CD4-positive, alpha-beta T cell (primary cell): ENCODE measurements at regions not wholly inside any gene's neighbourhood (a gene's known extent, or its start where the extent isn't known, plus 50 kb on each side); places are given as distances from the start of the nearest gene placed in this dataset.

Experiments used
- ATAC-seq: fragments of 200-7000 bp; cut with Tn5 transposase; one replicate; pipeline ENCODE4 v1.10.0; 2022; ENCODE audit warnings: mild to moderate bottlenecking; ENCODE audit not compliant: poor library complexity
- CTCF ChIA-PET: fragments of 350-600 bp; sonication (Branson Sonifier 250); formaldehyde crosslinking; loops from one replicate; lab custom pipeline; 2021; ENCODE audit warnings: antibody characterized with exemption, inconsistent platforms; lab: Charles Lee
- POLR2A ChIA-PET: fragments of 350-600 bp; sonication (Branson Sonifier 250); formaldehyde crosslinking; loops from one replicate; lab custom pipeline; 2021; ENCODE audit warnings: antibody characterized with exemption, inconsistent platforms; lab: Charles Lee
- DNase-seq, 14 experiments: peaks; one replicate each; pipeline ENCODE4 v3.0.0-alpha.2; 2013 to 2020; ENCODE audit warnings: mixed read lengths in 2 of 14
- H3K27ac ChIP-seq, 2 donors: one replicate each; pipeline versions ENCODE4 v1.5.1 to v1.7.0; 2013; ENCODE audit warnings: low read length in 2 of 2, low read depth in 1 of 2, mild to moderate bottlenecking in 1 of 2
- H3K27me3 ChIP-seq, 2 experiments: 1 replicate in 1 of 2; 2 replicates in 1 of 2; pipeline versions ENCODE4 v1.6.1 to v1.7.0; 2013; ENCODE audit warnings: low read length in 2 of 2, control low read depth in 1 of 2, mild to moderate bottlenecking in 1 of 2, moderate library complexity in 1 of 2; ENCODE audit not compliant: insufficient read depth in 2 of 2, control insufficient read depth in 1 of 2
- H3K36me3 ChIP-seq: one replicate; pipeline ENCODE4 v1.6.1; 2013; ENCODE audit warnings: low read length, control low read depth; ENCODE audit not compliant: insufficient read depth
- H3K4me1 ChIP-seq: one replicate; pipeline ENCODE4 v1.6.1; 2013; ENCODE audit warnings: low read length, control low read depth; ENCODE audit not compliant: insufficient read depth
- H3K4me3 ChIP-seq: one replicate; pipeline ENCODE4 v1.5.1; 2013; ENCODE audit warnings: mild to moderate bottlenecking, low read length, moderate library complexity
- H3K9me3 ChIP-seq, 2 experiments: 1 replicate in 1 of 2; 2 replicates in 1 of 2; pipeline versions ENCODE4 v1.6.1 to v1.7.0; 2013; ENCODE audit warnings: low read length in 2 of 2, mild to moderate bottlenecking in 2 of 2, control low read depth in 1 of 2, moderate library complexity in 1 of 2; ENCODE audit not compliant: control insufficient read depth in 1 of 2, insufficient read depth in 1 of 2
- H3K27ac Mint-ChIP-seq: one replicate; pipeline ENCODE4 v1.8.0; 2020; ENCODE audit warnings: mixed read lengths
- H3K27me3 Mint-ChIP-seq: one replicate; pipeline ENCODE4 v1.8.0; 2021; ENCODE audit warnings: mixed read lengths
- H3K36me3 Mint-ChIP-seq: one replicate; pipeline ENCODE4 v1.8.0; 2021; ENCODE audit warnings: low read depth, mixed read lengths
- H3K4me1 Mint-ChIP-seq: one replicate; pipeline ENCODE4 v1.8.0; 2021; ENCODE audit warnings: low read depth, mixed read lengths
- H3K4me3 Mint-ChIP-seq: one replicate; pipeline ENCODE4 v1.8.0; 2020; ENCODE audit warnings: mild to moderate bottlenecking, mixed read lengths
- H3K9me3 Mint-ChIP-seq: one replicate; pipeline ENCODE4 v1.8.0; 2020; ENCODE audit warnings: mixed read lengths
- intact Hi-C, 2 experiments: fragments of 100-400 bp; cut with DNase I in 1 of 2; cut with micrococcal nuclease in 1 of 2; formaldehyde crosslinking; loops; one replicate each; pipeline versions ENCODE4 v1.15.1 to v1.9.0; 2023 to 2025; cut with DNase I, micrococcal nuclease
- TF ChIP-seq, protein P1 (sequence below): fragments of 200-600 bp; IDR thresholded peaks from one replicate; pipeline ENCODE4 v1.8.0; 2022; ENCODE audit warnings: antibody characterized with exemption, mild to moderate bottlenecking

DNA sequence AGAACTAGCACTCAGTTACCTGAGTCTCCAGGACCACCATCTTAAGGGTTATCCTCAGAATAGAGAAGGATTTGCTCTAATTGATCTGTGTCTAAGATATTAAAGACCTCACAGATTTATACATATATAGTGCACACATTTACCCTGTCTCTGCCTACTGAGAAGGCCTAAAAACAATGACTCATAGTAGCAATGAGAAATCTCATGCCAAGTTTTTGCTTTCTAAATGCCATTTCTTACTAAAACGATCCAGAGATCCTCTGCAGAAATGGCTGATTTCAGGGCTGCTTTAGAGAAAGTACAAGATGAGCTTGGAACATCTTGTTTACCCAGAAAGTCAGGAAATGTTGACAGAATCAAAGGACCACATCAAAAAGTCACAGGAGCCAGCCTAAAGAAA, 79.1 kb upstream of the INPP4B start:
- no peaks in the 10 kb centered on the region for H3K36me3 Mint-ChIP-seq
- intact Hi-C loops = no loop called here
- ATAC-seq (no peak), DNase-seq (no peak)
- H3K4me1 ChIP-seq = no peaks in the 10 kb centered on the region
- no peak overlapping the region for H3K27ac ChIP-seq
- no peak overlapping the region for H3K4me3 Mint-ChIP-seq
- no peaks in the 10 kb centered on the region for H3K9me3 Mint-ChIP-seq
- TF ChIP-seq, protein P1, sequence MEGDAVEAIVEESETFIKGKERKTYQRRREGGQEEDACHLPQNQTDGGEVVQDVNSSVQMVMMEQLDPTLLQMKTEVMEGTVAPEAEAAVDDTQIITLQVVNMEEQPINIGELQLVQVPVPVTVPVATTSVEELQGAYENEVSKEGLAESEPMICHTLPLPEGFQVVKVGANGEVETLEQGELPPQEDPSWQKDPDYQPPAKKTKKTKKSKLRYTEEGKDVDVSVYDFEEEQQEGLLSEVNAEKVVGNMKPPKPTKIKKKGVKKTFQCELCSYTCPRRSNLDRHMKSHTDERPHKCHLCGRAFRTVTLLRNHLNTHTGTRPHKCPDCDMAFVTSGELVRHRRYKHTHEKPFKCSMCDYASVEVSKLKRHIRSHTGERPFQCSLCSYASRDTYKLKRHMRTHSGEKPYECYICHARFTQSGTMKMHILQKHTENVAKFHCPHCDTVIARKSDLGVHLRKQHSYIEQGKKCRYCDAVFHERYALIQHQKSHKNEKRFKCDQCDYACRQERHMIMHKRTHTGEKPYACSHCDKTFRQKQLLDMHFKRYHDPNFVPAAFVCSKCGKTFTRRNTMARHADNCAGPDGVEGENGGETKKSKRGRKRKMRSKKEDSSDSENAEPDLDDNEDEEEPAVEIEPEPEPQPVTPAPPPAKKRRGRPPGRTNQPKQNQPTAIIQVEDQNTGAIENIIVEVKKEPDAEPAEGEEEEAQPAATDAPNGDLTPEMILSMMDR = no peak
- H3K27me3 ChIP-seq = peaks cover 0 to 5% of the 10 kb centered on the region in 2 experiments
- no peaks in the 10 kb centered on the region for H3K27me3 Mint-ChIP-seq
- H3K36me3 ChIP-seq = no peaks in the 10 kb centered on the region
- POLR2A ChIA-PET = no interaction called here
- H3K4me3 ChIP-seq = no peak overlapping the region
- CTCF ChIA-PET = no interaction called here
- H3K27ac Mint-ChIP-seq = no peak overlapping the region
- no peaks in the 10 kb centered on the region for H3K4me1 Mint-ChIP-seq
- no peaks in the 10 kb centered on the region for H3K9me3 ChIP-seq

DNA sequence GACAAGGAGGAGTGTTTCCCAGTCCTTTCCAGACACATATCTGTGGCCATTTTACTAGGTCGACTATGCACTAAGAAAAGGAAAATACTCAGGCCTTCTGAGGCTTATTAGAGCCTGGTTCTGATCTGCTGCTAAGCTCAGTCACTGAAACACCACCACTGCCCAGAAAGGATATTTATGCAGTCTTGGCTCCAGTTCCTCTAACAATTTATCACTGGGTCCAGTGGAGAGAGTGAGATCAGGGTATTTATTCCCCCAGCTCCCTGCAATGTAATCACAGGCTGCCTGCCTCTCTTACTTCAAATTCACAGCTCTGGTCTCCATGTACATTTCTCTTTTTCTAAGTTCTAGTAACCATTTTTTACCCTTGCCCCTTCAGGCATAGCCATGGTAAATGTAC, 81.6 kb upstream of the INPP4B start:
- intact Hi-C loops = no loop called here
- Mint-ChIP-seq H3K4me3 (no peak overlapping the region), H3K36me3 (no peaks in the 10 kb centered on the region), H3K27ac (no peak overlapping the region), H3K9me3 (no peaks in the 10 kb centered on the region), H3K27me3 (no peaks in the 10 kb centered on the region), H3K4me1 (no peaks in the 10 kb centered on the region)
- ChIA-PET POLR2A (no interaction called here), CTCF (no interaction called here)
- DNase-seq = no peak
- Histone ChIP-seq H3K9me3 (no peaks in the 10 kb centered on the region), H3K4me1 (no peaks in the 10 kb centered on the region), H3K4me3 (no peak overlapping the region), H3K27me3 (peaks cover 0 to 5% of the 10 kb centered on the region in 2 experiments), H3K36me3 (no peaks in the 10 kb centered on the region), H3K27ac (no peak overlapping the region)
- TF ChIP-seq, protein P1 = no peak
- ATAC-seq = no peak

DNA sequence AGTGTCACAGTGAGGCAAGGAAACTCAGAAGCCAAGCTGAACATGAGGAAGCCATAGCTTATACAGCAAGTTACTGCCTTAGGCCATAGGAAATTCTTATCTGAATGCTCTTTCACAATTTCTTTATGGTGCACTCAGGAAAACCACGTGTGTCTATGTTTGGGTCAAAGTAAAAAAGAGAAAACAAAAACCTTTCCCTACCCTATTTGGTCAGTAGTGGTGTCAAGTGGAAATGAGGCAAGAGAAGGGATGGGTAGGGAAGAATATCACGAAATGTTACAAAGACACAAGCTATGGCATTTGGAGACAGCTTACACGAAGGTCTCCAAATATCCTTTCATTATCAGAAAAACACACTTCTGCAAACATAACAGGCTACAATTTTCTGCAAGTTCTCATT, 83.4 kb upstream of the INPP4B start:
- no peak overlapping the region for H3K27ac ChIP-seq
- no peaks in the 10 kb centered on the region for H3K36me3 ChIP-seq
- no peak overlapping the region for H3K4me3 Mint-ChIP-seq
- no peaks in the 10 kb centered on the region for H3K27me3 ChIP-seq
- H3K4me3 ChIP-seq = no peak overlapping the region
- H3K9me3 Mint-ChIP-seq = no peaks in the 10 kb centered on the region
- no peaks in the 10 kb centered on the region for H3K4me1 ChIP-seq
- ChIA-PET POLR2A (no interaction called here), CTCF (no interaction called here)
- ATAC-seq = no peak
- no peak for DNase-seq
- intact Hi-C loops = no loop called here
- H3K27me3 Mint-ChIP-seq = no peaks in the 10 kb centered on the region
- no peaks in the 10 kb centered on the region for H3K36me3 Mint-ChIP-seq
- TF ChIP-seq, protein P1 = no peak
- no peaks in the 10 kb centered on the region for H3K9me3 ChIP-seq
- no peak overlapping the region for H3K27ac Mint-ChIP-seq
- no peaks in the 10 kb centered on the region for H3K4me1 Mint-ChIP-seq
